B cell (primary cell): ENCODE measurements at regions not wholly inside any gene's neighbourhood (a gene's known extent, or its start where the extent isn't known, plus 50 kb on each side); places are given as distances from the start of the nearest gene placed in this dataset.

Experiments used
- ATAC-seq: fragments of 200-7000 bp; cut with Tn5 transposase; one replicate; pipeline ENCODE4 v1.10.0; 2021; ENCODE audit warnings: low read depth, mild to moderate bottlenecking, moderate number of reproducible peaks, moderate library complexity
- CTCF ChIA-PET: fragments of 350-600 bp; sonication (Branson Sonifier 250); formaldehyde crosslinking; loops from one replicate; lab custom pipeline; 2021; ENCODE audit warnings: antibody characterized with exemption, inconsistent platforms; lab: Charles Lee
- POLR2A ChIA-PET: fragments of 350-600 bp; sonication (Branson Sonifier 250); formaldehyde crosslinking; loops from one replicate; lab custom pipeline; 2021; ENCODE audit warnings: antibody characterized with exemption; lab: Charles Lee
- DNase-seq: peaks from one replicate; pipeline ENCODE4 v3.0.0; 2013
- H2AFZ ChIP-seq: 2 replicates; pipeline ENCODE4 v1.6.1; 2012; ENCODE audit warnings: mild to moderate bottlenecking, low read depth, low read length; ENCODE audit not compliant: insufficient read depth, poor library complexity, severe bottlenecking
- H3K27ac ChIP-seq, 2 donors: 1 replicate in 1 of 2; 2 replicates in 1 of 2; pipeline ENCODE4 v1.5.1; 2012 to 2013; ENCODE audit warnings: low read length in 2 of 2, mild to moderate bottlenecking in 2 of 2, moderate library complexity in 1 of 2
- H3K27me3 ChIP-seq, 4 experiments: fragments of 200-600 bp in 1 of 4; sonication (generic) in 1 of 4; replicated peaks in 1 of 4; 1 replicate in 2 of 4; 2 replicates in 2 of 4; pipeline versions ENCODE4 v1.6.1 to v1.7.0; 2013 to 2016; ENCODE audit warnings: low read length in 3 of 4, mild to moderate bottlenecking in 2 of 4, mixed read lengths in 1 of 4, moderate library complexity in 1 of 4; ENCODE audit not compliant: insufficient read depth in 4 of 4, control insufficient read depth in 3 of 4; ENCODE audit errors: control extremely low read depth in 1 of 4
- H3K36me3 ChIP-seq, 2 experiments: replicated peaks in 1 of 2; 1 replicate in 1 of 2; 2 replicates in 1 of 2; pipeline versions ENCODE4 v1.6.1 to v1.7.1; 2013; ENCODE audit warnings: low read length in 1 of 2; ENCODE audit not compliant: insufficient read depth in 2 of 2, control insufficient read depth in 1 of 2; ENCODE audit errors: control extremely low read depth in 1 of 2, extremely low read depth in 1 of 2
- H3K4me1 ChIP-seq, 2 donors: fragments of 200-600 bp in 1 of 2; sonication (generic) in 1 of 2; 1 replicate in 1 of 2; 2 replicates in 1 of 2; pipeline versions ENCODE4 v1.5.1 to v1.6.1; 2013 to 2017; ENCODE audit warnings: low read length in 2 of 2; ENCODE audit not compliant: control insufficient read depth in 2 of 2, insufficient read depth in 2 of 2
- H3K4me2 ChIP-seq: replicated peaks from 2 replicates; pipeline ENCODE3; 2012; ENCODE audit warnings: mild to moderate bottlenecking, low read depth, low read length; ENCODE audit not compliant: poor library complexity, severe bottlenecking
- H3K4me3 ChIP-seq, 5 experiments: fragments of 200-600 bp in 1 of 5; sonication (generic) in 1 of 5; 1 replicate in 3 of 5; 2 replicates in 2 of 5; pipeline versions ENCODE4 v1.5.1 to v1.7.0; 2011 to 2016; ENCODE audit warnings: low read length in 4 of 5, mild to moderate bottlenecking in 4 of 5, low read depth in 2 of 5, control low read depth in 1 of 5, moderate library complexity in 1 of 5; ENCODE audit not compliant: insufficient read depth in 1 of 5; ENCODE audit errors: control extremely low read depth in 1 of 5, extremely low read depth in 1 of 5
- H3K79me2 ChIP-seq: fragments of 200-600 bp; sonication (generic); one replicate; pipeline ENCODE4 v1.6.0; 2016; ENCODE audit warnings: low read length; ENCODE audit not compliant: control insufficient read depth, insufficient read depth
- H3K9ac ChIP-seq: fragments of 200-600 bp; sonication (generic); 2 replicates; pipeline ENCODE4 v1.6.1; 2017; ENCODE audit warnings: mild to moderate bottlenecking, low read length, moderate library complexity
- H3K9me3 ChIP-seq, 3 donors: one replicate each; pipeline versions ENCODE4 v1.6.1 to v1.7.1; 2013; ENCODE audit warnings: low read length in 2 of 3; ENCODE audit not compliant: control insufficient read depth in 2 of 3, insufficient read depth in 1 of 3; ENCODE audit errors: control extremely low read depth in 1 of 3
- H4K20me1 ChIP-seq: 2 replicates; pipeline ENCODE4 v1.6.0; 2012; ENCODE audit warnings: mild to moderate bottlenecking, low read length; ENCODE audit not compliant: insufficient read depth, control insufficient read depth, poor library complexity, severe bottlenecking
- H3K27ac Mint-ChIP-seq: one replicate; pipeline ENCODE4 v1.8.0; 2021; ENCODE audit warnings: mixed read lengths
- H3K27me3 Mint-ChIP-seq: one replicate; pipeline ENCODE4 v1.8.0; 2021; ENCODE audit warnings: mixed read lengths
- H3K4me1 Mint-ChIP-seq: one replicate; pipeline ENCODE4 v1.8.0; 2021; ENCODE audit warnings: mixed read lengths
- H3K4me3 Mint-ChIP-seq: one replicate; pipeline ENCODE4 v1.8.0; 2021; ENCODE audit warnings: mixed read lengths
- H3K9me3 Mint-ChIP-seq: one replicate; pipeline ENCODE4 v1.8.0; 2022; ENCODE audit warnings: mixed read lengths; ENCODE audit not compliant: insufficient read depth
- EZH2 ChIP-seq: IDR thresholded peaks from 2 replicates; pipeline ENCODE4 v1.6.1; 2012; ENCODE audit warnings: borderline replicate concordance, low read depth, mild to moderate bottlenecking, moderate library complexity, low read length; ENCODE audit not compliant: insufficient read depth, poor library complexity, severe bottlenecking
- WGBS: methylation state at CpG from one replicate; pipeline ENCODE4 v1.1.5; 2013; ENCODE audit warnings: missing lambda C conversion rate; ENCODE audit not compliant: insufficient coverage; 5-methylcytosine and 5-hydroxymethylcytosine counted together
- intact Hi-C: fragments of 100-400 bp; cut with micrococcal nuclease; formaldehyde crosslinking; loops from one replicate; pipeline ENCODE4 v1.10.0; 2022
- TF ChIP-seq, protein P1 (sequence below): fragments of 200-600 bp; IDR thresholded peaks from one replicate; pipeline ENCODE4 v1.8.0; 2022; ENCODE audit warnings: antibody characterized with exemption, mild to moderate bottlenecking

GRCh38 chr15:23750179-23750578 lies 63.1 kb upstream of the NDN start:
- CTCF ChIA-PET, result no interaction called here
- intact Hi-C loops, result no loop called here
- Mint-ChIP-seq H3K27me3 (no peaks in the 10 kb centered on the region), H3K4me3 (no peak overlapping the region), H3K27ac (no peak overlapping the region), H3K4me1 (no peaks in the 10 kb centered on the region), H3K9me3 (peaks cover 3% of the 10 kb centered on the region)
- Histone ChIP-seq H3K9ac (no peak overlapping the region), H3K9me3 (peaks cover 1 to 9% (median 4%) of the 10 kb centered on the region in 3 donors), H3K4me2 (no peak overlapping the region), H2AFZ (no peak overlapping the region), H3K4me1 (no peaks in the 10 kb centered on the region), H3K27me3 (no peaks in the 10 kb centered on the region), H3K4me3 (no peak overlapping the region), H3K79me2 (no peaks in the 10 kb centered on the region), H3K27ac (no peak overlapping the region), H3K36me3 (no peaks in the 10 kb centered on the region), H4K20me1 (no peaks in the 10 kb centered on the region)
- no peak for DNase-seq
- TF ChIP-seq, protein P1, sequence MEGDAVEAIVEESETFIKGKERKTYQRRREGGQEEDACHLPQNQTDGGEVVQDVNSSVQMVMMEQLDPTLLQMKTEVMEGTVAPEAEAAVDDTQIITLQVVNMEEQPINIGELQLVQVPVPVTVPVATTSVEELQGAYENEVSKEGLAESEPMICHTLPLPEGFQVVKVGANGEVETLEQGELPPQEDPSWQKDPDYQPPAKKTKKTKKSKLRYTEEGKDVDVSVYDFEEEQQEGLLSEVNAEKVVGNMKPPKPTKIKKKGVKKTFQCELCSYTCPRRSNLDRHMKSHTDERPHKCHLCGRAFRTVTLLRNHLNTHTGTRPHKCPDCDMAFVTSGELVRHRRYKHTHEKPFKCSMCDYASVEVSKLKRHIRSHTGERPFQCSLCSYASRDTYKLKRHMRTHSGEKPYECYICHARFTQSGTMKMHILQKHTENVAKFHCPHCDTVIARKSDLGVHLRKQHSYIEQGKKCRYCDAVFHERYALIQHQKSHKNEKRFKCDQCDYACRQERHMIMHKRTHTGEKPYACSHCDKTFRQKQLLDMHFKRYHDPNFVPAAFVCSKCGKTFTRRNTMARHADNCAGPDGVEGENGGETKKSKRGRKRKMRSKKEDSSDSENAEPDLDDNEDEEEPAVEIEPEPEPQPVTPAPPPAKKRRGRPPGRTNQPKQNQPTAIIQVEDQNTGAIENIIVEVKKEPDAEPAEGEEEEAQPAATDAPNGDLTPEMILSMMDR, result no peak
- no peak for TF ChIP-seq EZH2
- WGBS, result 86% methylated on average over 1 of the region's 4 CpGs
- ATAC-seq, result no peak
- POLR2A ChIA-PET, result no interaction called here

DNA sequence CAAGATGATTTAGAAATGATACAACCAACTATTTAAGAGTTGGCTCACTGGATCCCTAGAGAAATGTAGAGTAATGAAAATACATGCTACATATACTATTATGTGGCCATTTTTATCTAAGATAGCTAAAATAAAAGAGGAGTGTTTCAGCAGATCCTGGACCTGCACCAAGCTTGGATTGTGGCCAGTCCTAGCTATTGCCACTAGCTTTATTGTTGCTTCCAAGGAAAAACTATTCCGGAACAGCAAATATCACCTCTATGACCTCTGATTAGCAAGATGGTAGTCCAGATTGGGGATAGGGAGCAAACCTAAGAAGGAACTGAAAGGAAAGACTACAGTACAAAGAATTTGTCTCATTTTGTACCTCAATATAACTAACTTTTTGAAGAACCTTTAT lies 63.7 kb upstream of the NDN start:
- Histone ChIP-seq H3K36me3 (no peaks in the 10 kb centered on the region), H4K20me1 (no peaks in the 10 kb centered on the region), H3K4me2 (no peak overlapping the region), H3K4me3 (no peak overlapping the region), H3K4me1 (no peaks in the 10 kb centered on the region), H2AFZ (no peak overlapping the region), H3K9me3 (peaks cover 1 to 9% (median 6%) of the 10 kb centered on the region in 3 donors), H3K9ac (no peak overlapping the region), H3K27me3 (no peaks in the 10 kb centered on the region), H3K27ac (no peak overlapping the region), H3K79me2 (no peaks in the 10 kb centered on the region)
- TF ChIP-seq EZH2, result no peak
- TF ChIP-seq, protein P1, result no peak
- ATAC-seq (no peak), DNase-seq (no peak)
- H3K4me1 Mint-ChIP-seq, result no peaks in the 10 kb centered on the region
- intact Hi-C loops, result no loop called here
- WGBS, result no CpG with 5 or more reads among the region's 1 CpG
- H3K27me3 Mint-ChIP-seq, result no peaks in the 10 kb centered on the region
- CTCF ChIA-PET, result no interaction called here
- H3K9me3 Mint-ChIP-seq, result peaks cover 3% of the 10 kb centered on the region
- POLR2A ChIA-PET, result no interaction called here
- no peak overlapping the region for H3K27ac Mint-ChIP-seq
- H3K4me3 Mint-ChIP-seq, result no peak overlapping the region
